C4-2B (cell line): ENCODE measurements at regions not wholly inside any gene's neighbourhood (a gene's known extent, or its start where the extent isn't known, plus 50 kb on each side); places are given as distances from the start of the nearest gene placed in this dataset.

Source experiments
- ZFX ChIP-seq: fragments of 450-650 bp; IDR thresholded peaks from 2 replicates; pipeline ENCODE4 v1.6.1; 2017
- TF ChIP-seq, protein P1 (sequence below): fragments of 450-650 bp; conservative IDR thresholded peaks from 2 replicates; pipeline ENCODE4 v1.5.1; 2017; ENCODE audit warnings: mild to moderate bottlenecking

DNA sequence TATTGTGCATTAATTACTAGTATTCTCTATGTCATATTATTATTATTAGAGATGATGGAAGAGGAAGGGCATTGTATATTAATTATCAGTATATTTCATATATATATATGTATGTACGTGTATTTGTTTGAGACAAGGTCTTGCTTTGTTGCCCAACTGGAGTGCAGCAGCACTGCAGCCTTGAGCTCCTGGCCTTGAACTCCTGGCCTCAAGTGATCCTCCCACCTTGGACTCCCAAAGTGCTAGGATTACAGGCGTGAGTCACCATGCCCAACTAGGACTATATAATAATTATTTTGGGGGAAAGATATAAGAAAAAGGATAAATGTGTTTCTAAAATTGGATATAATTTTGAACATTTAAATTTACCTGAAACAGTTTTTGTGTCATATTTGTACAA, 63.2 kb upstream of the USP24 start:
- TF ChIP-seq, protein P1, sequence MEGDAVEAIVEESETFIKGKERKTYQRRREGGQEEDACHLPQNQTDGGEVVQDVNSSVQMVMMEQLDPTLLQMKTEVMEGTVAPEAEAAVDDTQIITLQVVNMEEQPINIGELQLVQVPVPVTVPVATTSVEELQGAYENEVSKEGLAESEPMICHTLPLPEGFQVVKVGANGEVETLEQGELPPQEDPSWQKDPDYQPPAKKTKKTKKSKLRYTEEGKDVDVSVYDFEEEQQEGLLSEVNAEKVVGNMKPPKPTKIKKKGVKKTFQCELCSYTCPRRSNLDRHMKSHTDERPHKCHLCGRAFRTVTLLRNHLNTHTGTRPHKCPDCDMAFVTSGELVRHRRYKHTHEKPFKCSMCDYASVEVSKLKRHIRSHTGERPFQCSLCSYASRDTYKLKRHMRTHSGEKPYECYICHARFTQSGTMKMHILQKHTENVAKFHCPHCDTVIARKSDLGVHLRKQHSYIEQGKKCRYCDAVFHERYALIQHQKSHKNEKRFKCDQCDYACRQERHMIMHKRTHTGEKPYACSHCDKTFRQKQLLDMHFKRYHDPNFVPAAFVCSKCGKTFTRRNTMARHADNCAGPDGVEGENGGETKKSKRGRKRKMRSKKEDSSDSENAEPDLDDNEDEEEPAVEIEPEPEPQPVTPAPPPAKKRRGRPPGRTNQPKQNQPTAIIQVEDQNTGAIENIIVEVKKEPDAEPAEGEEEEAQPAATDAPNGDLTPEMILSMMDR, result no peak
- no peak for TF ChIP-seq ZFX
